GM19023 (cell line): ENCODE measurements at regions not wholly inside any gene's neighbourhood (a gene's known extent, or its start where the extent isn't known, plus 50 kb on each side); places are given as distances from the start of the nearest gene placed in this dataset.

Source experiments
- ATAC-seq: cut with Tn5 transposase; IDR thresholded peaks from one replicate; pipeline ENCODE4 v1.9.1; 2021; ENCODE audit warnings: mild to moderate bottlenecking, moderate library complexity; ENCODE audit not compliant: unreplicated experiment

DNA sequence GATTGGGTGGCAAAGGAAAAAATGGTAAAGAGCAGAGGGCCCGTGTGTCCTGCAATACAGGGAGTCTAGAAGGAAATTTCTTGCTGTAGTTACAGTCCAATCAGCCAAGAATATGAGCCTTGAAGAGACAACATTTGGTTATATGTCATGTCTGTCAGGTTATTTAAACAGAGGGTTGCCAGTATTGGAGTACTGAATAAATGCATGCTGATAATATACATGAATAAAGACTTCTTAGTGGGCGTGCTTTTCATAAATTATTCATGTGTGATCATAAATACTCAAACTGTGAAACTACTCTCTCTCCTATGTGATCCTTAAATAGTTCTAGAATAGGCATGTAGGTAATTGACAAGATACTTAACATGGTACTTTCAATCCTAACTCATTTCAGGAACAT, 249.0 kb downstream of the CRPPA start:
- no peak for ATAC-seq

DNA sequence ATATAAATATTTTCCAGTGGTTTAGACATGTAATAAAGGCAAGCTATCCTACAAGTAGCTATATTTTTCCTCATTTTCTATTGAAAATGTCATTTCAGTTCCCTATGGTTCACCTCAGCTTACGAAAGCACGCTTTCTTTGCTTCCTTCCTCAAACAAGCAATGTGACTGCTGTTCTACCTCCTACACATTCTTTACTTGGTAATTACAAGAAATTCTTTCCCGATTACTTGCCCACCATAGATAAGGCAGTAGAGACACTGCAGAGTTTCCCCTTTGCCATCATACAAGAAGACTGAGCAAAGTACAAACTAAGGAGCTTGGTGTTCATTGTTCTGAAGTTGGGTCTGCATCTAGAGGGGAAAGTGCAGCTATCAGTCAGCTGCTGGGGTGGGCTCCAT, 249.4 kb downstream of the CRPPA start:
- no peak for ATAC-seq

DNA sequence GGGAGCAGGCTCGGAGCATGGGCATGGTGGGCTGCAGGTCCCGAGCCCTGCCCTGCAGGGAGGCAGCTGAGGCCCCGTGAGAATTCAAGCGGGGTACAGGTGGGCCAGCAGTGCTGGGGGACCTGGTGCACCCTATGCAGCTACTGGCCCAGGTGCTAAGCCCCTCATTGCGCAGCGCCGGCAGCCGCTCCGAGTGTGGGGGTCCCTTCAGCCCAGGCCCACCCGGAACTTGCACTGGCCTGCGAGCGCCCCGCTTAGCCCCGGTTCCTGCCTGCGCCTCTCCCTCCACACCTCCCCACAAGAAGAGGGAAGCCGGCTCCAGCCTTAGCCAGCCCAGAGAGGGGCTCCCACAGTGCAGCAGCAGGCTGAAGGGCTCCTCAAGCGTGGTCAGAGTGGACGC, 250.7 kb downstream of the CRPPA start:
- no peak for ATAC-seq

DNA sequence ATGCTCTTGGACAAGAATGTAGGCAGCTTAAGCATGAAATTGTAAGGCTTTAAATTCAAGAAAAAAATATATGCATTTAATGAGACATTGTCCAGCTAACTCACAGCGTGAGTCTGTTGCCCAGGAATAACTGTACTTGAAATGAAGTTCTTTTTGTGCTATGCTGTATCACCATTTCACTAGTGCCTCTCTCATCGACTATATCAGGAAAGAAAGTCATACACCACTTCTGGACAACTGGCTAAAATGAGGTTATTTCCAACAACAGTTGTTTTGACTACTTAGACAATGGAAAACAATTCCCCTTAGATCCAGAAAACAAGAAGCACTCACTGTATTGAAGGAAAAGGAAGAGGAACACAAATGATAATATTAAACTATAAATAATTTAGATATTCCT, 251.8 kb downstream of the CRPPA start:
- no peak for ATAC-seq

DNA sequence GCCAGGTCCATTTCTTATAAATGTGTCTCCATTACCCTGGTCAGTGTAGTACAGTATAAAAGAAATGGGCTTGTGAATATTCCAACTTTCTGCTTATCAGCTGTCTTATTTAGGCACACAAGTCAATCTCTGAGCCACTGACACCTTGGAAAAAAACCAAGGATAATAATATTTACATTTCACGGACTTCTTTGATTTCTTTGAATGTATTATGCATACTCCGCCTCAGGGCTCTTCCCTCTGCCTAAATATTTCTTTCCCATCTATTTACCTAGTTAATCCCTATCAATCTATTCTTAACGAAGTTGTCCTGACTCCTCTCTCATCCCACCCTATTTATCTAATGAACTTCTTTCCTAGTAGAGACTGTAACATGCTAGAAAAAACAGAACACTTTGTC, 253.8 kb downstream of the CRPPA start:
- ATAC-seq, result no peak

DNA sequence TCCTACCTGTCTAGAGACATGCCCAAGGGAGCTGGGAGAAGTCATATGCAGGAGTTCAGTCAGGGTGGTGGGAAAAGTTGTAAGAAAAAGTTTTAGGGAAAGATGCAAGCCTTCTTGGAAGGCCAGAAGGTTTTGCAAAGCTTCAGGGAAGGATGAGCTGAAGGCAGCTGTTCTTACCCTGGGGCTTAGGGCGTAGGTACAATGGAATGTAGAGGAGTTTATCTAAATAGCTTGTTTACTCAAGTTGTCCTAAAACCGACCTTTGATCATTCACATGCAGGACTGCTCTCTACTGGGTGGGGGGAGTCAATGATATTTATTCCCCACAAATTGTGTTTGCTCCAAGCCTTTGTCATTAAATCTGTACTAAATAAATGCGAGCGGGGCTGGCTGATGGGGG, 277.0 kb downstream of the CRPPA start:
- no peak for ATAC-seq

DNA sequence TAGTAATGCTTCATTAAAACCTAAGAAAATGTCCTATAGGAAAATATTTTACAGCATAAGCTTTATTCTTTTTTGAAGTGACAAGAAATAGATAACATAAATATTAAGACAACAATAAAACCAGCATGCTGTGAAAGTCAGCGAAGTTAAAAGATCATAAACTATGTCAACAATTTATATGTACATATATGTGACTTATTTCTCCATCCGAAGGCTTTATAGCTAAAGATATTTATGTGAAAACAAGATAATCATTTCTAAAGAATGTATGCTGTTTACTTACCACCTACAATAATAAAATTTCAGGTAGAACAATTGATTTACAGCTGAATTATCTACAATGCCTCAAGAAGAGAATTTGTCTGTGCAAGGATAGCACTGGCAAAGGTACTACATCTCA, 283.4 kb downstream of the CRPPA start:
- ATAC-seq, result no peak

DNA sequence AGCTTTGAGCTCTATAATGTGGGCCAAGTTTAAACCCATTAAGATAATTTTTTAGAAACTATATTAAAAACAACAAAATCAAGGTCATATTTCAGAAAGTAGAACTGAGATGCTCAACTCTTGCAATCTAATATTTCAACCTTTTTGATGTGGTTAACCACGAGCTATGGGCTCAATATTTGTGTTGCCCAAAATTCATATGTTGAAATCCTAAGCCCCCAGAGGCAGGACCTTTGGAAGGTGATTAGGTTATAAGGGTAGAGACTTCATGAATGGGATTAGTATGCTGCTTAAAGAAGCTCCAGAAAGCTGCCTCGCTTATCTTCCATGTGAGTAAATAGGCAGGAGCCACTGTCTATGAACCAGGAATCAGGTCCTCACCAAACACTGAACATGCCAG, 284.4 kb downstream of the CRPPA start:
- ATAC-seq, result no peak

DNA sequence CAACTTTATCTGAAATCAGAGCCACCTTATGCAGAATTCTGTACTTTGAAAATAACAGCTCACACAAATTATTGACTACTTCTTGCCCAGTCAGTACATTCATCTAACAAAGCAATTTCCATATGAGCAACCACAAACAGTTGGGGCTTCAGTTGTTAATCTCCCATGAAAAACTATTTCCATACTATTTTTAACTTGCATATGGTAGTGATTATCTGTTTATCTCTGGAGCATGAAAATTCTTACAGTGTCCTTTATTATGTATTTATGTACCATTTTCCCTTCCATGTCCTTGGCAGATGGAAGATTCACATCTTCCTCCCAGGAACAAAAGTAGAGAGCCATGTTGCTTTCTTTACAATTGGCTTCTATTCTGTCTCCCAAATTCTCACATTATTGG, 285.7 kb downstream of the CRPPA start:
- ATAC-seq, result no peak

DNA sequence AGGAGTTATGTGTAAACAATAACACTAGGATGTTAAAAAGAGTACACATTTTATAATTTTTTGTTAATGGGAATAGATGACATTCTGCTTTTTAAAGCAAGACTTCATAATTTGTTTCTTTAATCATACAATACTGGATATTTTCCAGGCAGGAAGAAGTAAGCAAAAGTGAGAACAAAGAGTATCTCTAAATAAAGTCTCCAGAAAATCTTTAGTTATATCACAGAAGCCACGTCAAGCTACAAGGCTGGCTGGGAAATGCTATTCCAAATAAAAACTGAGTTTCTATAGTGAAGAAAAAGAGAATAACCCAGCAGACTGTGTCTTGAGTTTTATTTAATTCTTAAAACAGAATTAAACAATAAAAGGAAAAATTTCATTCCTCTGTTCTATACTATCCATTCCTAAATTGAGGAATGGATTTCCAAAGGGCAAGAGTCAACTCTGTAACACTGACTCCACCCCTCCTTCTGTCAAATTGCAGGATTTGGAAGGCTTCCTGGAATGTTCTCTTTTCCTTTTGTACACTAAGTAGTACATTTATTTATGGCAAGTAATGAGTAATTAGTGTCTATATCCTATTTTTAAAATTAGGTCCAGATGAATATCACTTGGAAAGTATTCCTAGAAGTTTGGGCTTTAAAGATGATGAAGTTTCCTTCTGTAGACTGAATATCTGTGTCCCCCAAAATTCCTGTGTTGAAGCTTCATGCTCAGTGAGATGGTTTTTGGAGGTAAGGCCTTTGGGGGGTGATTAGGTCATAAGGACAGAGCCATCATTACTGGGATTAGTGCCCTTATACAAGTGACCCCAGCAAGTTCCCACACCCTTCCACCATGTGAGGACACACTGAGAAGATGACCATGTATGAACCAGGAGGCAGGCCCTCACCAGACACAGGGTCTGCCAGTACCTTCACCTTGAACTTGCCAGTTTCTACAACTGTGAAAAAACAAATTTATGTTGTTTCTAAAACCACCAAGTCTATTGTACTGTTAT, 290.9 kb downstream of the CRPPA start:
- ATAC-seq, result no peak

DNA sequence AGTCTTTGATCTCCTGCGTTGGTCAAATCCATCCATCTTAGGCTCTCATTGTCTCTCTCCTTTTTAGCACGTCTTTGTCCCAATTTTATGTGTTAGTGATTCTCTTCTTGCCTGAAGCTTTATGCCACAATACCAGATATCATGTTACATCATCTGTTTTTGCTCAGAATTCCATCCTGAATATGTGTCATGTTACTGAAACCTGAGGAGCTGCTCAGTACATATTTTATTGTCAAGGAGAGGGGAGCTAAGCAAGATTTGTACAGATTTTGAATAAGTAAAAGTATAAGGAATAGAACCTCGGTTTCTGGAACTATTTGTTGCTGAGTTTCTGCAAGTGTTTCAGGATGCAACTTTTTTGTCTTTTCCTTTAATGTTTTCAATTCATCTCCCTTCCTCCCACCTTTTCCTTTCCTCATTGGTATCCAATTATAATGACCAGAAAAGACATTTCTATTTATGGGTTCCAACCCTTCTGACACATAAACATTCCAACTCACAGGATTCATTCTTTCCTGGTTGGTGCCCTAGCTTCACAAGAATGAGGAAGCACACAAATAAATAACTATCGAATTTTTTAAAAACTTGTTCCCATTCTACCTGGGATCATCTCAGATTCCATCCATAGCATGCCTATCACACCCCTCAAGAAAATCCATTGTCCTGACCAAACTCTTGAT, 291.8 kb downstream of the CRPPA start:
- no peak for ATAC-seq

DNA sequence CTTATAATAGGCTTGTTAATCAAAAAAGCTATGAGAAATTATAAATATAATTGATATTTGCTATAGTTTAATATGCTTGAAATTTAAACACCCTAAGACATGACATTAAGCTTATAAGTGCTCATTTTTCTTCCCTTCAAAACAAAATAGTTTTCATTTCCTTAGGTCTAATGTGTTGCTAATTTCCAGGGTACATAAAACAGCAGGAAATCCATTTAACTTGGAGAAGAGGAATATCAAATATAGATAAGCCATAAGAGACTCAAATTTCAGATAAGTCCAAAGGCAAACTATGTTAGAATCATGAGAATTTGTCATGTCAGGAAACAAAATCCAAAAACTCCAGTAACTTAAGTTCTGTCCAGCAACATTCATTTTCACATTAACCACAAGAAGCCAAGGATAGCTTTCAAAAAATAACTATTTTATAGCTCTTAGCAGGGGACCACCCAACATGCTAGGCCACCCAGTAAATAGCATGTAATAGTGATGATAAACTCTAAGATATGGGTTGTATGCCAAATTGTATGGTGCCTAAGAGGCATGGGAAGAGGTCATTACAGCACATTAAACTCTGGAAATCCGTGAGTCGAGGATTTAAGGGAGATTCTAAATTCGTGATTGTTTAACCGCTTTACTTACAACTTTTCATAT, 298.1 kb downstream of the CRPPA start:
- ATAC-seq, result no peak

DNA sequence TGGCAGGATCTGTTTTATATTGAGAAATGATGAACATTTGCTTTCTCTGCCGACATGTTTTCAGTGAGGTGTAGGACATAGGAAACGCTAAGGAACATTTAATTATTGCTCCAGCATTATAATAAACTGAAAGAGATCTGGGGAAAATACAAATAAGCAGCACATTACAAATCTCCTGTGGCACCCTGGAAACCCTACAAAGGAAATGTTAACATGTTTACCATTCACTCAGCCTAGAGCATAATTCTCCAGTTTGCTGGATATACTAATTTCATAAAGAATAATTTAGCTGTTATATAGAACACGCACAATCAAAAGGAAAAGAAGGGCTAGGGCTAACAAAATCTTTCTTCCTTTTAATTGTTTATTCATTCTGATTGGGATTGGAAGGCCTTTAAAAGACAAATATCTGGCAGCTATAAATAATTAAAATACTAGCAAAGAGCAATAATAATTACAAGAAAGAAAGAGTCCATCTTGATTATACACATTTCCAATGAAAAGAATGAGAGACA, 299.4 kb downstream of the CRPPA start:
- ATAC-seq, result no peak

DNA sequence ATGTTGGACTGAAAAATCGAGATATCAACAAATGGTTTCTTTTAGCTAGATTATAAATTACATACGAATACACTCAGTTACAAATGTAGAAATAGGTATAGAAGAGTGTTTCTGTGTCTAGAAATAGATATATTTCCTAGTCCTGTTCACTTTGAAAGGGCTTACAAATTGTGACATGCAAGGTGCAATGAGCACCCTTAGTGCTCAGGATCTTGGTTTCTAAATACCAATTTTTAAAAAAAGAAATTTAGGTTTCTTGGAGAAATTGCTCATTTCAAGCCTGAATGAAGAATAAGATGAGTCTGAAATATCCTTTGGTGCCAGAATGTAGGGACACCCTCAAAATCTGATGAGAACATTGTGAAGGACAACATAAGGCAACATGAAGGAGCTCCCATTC, 306.0 kb downstream of the CRPPA start:
- ATAC-seq, result no peak

DNA sequence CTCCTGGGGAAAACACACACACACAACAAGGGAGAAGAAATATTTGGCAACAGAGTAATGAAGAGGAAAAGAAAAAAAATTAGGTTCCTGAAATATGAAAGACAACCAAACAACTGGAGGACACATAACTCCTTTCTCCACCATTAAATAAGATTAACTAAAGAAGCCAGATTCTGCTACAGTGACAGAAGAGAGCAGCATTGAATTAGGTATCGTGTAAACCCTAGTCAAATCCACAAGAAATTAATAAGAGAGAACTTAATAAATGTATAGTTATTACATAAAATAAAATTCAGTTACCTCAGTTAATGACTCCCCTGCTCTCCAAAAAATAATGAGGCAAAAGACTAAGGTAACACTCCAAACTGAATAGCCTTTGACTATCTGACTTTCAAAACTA, 306.7 kb downstream of the CRPPA start:
- ATAC-seq, result no peak

DNA sequence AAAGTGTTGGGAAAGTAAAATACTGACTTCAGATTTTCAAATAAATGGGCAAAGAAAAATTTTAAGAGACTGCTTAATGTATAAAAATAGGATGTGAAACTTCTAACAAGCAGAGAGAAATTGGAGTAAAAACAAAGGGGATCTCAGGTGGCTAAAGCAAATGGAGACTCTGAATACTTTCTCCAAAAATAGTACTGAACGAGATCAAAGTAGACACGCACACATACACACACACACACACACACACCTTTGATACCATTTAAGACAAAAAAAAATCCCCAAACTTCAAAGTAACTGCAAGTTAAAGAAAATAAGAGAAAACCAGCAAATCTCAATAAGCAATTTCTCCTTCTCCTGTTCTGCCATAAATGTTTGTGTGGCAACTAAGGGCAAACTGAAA, 307.3 kb downstream of the CRPPA start:
- no peak for ATAC-seq

DNA sequence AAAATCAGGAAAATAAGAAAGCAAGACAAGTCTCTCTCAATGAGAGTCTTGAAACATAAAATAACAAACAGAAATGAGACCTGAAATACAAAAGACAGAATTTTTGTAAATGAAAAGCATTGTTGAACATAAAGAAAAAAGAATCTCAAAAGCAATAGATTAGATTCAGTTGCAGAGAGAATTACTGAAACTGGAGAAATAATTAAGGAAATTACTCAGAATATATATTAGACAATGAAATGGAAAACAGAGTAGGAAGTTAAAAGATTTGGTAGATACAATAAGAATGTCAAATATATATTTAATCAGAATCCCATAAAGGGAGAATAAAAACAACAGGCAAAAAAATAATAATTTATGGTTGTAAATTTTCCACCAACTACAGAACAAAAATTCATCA, 308.3 kb downstream of the CRPPA start:
- ATAC-seq, result no peak

DNA sequence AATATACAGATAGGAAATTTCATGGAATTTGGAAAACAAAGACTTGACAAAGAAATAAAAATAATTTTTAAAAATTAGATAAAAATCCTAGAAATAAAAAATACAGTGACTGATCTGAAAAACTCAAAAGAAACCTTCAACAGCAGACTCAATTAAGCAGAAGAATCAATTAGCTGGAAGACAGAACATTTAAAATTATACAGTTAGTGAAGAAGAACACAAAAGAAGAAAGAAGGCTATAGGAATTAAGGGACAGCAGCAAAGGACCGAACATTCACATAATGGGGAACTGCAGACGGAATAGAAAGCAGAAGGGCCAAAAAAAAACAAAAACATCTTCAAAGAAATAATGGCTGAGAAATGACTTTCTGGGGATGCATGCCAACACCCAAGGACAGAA, 314.5 kb downstream of the CRPPA start:
- ATAC-seq, result no peak

DNA sequence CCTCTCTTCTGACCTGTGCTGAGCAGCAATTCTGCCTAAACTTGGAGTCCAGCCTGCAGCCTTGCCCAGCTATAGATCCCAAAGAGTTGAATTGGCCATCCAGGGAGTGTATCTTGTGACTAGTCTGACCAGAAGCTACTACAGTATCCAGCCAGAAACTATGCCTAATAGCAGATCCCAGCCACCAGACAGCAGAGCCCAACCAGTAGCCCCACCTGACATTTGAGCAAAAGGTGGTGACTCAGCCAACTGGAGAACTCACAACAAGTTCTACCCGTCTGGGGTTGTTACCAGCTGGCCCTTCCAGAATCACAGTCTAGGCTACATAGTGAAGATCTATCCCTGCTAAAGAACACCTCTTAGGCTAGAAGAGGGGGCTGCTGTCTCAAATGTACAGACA, 315.0 kb downstream of the CRPPA start:
- no peak for ATAC-seq

DNA sequence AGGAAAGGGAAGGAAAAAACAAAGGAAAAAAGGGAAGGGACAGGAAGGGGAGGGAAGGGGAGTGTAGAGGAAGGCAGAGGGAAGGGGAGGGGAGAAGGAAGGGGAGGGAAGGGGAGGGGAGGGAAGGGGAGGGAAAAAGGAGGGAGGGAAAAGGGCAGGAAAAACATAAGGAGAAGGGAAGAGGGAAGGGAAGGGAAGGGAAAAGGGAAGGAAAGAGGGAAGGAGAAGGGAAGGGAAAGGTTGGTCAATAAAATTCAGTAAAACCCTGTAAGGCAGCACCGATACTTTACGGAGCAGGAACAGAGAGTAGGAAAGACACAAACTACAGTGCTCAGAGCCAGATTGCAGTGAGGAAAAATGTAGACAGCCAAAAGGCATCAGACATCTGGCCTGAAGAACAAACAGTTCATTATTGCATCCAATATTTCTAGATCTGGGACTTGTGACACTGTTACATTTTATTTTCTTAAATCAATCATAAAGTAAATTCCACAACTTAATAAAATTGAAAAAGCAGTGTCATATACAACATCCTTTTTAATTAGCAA, 322.0 kb downstream of the CRPPA start:
- no peak for ATAC-seq

DNA sequence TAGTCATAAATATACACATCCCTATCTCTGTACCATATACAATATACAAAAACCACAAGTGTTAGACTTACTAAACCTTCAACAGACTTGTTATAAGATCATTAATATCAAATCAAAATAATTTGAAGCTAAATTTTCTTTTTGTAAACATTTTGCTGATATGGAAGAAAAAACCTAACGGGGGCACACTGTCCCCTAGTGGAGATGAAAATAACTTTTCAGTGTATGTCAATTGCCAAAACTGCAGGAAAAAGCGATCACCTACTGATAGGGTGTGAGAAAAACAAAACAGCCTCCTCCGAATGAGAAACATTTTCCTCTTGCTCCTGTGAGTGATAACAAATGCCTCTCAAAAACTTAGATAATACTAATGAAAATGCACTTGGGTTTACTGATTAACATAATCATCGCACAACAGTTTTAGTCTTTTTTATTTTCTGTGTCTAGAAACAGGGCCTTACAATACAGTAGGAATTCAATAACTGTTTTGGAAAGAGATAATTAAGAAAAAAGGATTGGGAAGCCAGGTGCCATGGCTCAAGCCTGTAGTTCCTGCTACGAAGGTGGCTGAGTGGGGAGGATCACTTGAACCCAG, 322.7 kb downstream of the CRPPA start:
- ATAC-seq, result no peak
